ENCODE measurements at regions not wholly inside any gene's neighbourhood (a gene's known extent, or its start where the extent isn't known, plus 50 kb on each side); places are given as distances from the start of the nearest gene placed in this dataset.
"Not testable (repeated sequence)": the region's sequence is repeated elsewhere in the genome, so short reads cannot be mapped to it uniquely, and the experiment has no call there.

DNA sequence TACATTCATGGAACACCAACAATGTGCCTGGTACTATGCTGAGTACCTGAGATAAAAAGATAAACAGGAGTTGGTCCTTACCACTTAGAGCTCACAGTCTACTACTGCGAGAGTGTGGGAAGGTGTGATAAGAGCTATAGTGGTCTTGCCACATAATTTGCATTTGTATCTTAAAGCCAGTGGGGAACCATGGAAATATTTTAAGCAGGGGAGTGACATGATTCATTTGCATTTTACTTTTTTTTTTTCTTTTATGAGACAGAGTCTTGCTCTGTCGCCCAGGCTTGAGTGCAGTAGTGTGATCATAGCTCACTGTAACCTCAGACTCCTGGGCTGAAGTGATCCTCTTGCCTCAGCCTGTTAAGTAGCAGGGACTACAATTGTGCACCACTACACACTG is 53.6 kb downstream of the SRGAP2 start:
- H3K4me2 ChIP-seq (ENCODE audit: low read depth, low read length); H3K4me3 ChIP-seq (replicated peaks in 1 of 3; ENCODE audit: insufficient read depth in 1 of 3, low read depth in 2 of 3, low read length in 3 of 3); intact Hi-C loops (cut with micrococcal nuclease; ENCODE audit: unreplicated experiment); FAIRE-seq; BruUV-seq (replicated peaks); DNase-seq (ENCODE audit: low spot score); H3K9ac ChIP-seq (ENCODE audit: insufficient read depth, low read depth, low read length); H4K20me1 ChIP-seq (ENCODE audit: insufficient read depth, low read length); H3K27ac ChIP-seq (ENCODE audit: extremely low read length, insufficient read depth, low read length); H3K36me3 ChIP-seq (replicated peaks in 1 of 2; ENCODE audit: control insufficient read depth in 1 of 2, insufficient read depth in 2 of 2, low read length in 2 of 2); in situ Hi-C loops (cut with HindIII; ENCODE audit: extremely low pct_ligation_motif_present, low pct_unique_long_range_greater_than_20kb); ATAC-seq; H3K4me1 ChIP-seq (ENCODE audit: insufficient read depth, low read length); H3K9me3 ChIP-seq (ENCODE audit: low read length); H2AFZ ChIP-seq (ENCODE audit: low read length); H3K79me2 ChIP-seq (ENCODE audit: insufficient read depth, low read length); POLR2A ChIA-PET; H3K27me3 ChIP-seq (ENCODE audit: control insufficient read depth in 1 of 2, insufficient read depth in 2 of 2, low read length in 2 of 2); CTCF ChIA-PET (ENCODE audit: low intra/inter-chr PET ratio, low total read pairs): not testable (repeated sequence)
- no CpG with 5 or more reads among the region's 2 CpGs for WGBS (ENCODE audit: low lambda C conversion rate)

DNA sequence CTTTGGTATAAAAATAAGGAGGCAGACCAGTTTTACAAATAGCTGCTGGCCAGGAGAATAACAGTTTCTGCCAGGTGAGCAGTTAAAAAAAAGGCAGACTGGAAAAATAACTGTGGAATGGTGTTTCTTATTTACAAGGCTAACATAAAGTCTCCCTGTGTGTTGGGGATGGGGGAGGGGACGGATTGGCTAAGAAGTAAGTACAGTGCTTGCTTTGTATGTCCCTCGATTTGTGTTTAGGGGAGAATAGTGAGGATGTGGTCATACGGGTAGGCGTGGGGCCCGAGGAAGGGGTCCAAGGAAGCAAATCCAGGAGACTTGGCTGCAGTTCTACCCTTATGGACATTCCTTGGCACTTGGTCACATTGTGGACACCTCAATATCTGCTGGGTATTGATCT is 58.1 kb downstream of the SRGAP2 start:
- POLR2A ChIA-PET; intact Hi-C loops (cut with micrococcal nuclease; ENCODE audit: unreplicated experiment); H3K79me2 ChIP-seq (ENCODE audit: insufficient read depth, low read length); BruUV-seq (replicated peaks); H3K4me1 ChIP-seq (ENCODE audit: insufficient read depth, low read length); in situ Hi-C loops (cut with HindIII; ENCODE audit: extremely low pct_ligation_motif_present, low pct_unique_long_range_greater_than_20kb); H3K4me3 ChIP-seq (replicated peaks in 1 of 3; ENCODE audit: insufficient read depth in 1 of 3, low read depth in 2 of 3, low read length in 3 of 3); H2AFZ ChIP-seq (ENCODE audit: low read length); CTCF ChIA-PET (ENCODE audit: low intra/inter-chr PET ratio, low total read pairs); H3K27ac ChIP-seq (ENCODE audit: extremely low read length, insufficient read depth, low read length); H3K27me3 ChIP-seq (ENCODE audit: control insufficient read depth in 1 of 2, insufficient read depth in 2 of 2, low read length in 2 of 2); H4K20me1 ChIP-seq (ENCODE audit: insufficient read depth, low read length); ATAC-seq; FAIRE-seq; H3K36me3 ChIP-seq (replicated peaks in 1 of 2; ENCODE audit: control insufficient read depth in 1 of 2, insufficient read depth in 2 of 2, low read length in 2 of 2); DNase-seq (ENCODE audit: low spot score); H3K9ac ChIP-seq (ENCODE audit: insufficient read depth, low read depth, low read length); H3K9me3 ChIP-seq (ENCODE audit: low read length); H3K4me2 ChIP-seq (ENCODE audit: low read depth, low read length): not testable (repeated sequence)
- WGBS (ENCODE audit: low lambda C conversion rate): 25% methylated on average over 3 of the region's 5 CpGs
- TF ChIP-seq, protein P1, sequence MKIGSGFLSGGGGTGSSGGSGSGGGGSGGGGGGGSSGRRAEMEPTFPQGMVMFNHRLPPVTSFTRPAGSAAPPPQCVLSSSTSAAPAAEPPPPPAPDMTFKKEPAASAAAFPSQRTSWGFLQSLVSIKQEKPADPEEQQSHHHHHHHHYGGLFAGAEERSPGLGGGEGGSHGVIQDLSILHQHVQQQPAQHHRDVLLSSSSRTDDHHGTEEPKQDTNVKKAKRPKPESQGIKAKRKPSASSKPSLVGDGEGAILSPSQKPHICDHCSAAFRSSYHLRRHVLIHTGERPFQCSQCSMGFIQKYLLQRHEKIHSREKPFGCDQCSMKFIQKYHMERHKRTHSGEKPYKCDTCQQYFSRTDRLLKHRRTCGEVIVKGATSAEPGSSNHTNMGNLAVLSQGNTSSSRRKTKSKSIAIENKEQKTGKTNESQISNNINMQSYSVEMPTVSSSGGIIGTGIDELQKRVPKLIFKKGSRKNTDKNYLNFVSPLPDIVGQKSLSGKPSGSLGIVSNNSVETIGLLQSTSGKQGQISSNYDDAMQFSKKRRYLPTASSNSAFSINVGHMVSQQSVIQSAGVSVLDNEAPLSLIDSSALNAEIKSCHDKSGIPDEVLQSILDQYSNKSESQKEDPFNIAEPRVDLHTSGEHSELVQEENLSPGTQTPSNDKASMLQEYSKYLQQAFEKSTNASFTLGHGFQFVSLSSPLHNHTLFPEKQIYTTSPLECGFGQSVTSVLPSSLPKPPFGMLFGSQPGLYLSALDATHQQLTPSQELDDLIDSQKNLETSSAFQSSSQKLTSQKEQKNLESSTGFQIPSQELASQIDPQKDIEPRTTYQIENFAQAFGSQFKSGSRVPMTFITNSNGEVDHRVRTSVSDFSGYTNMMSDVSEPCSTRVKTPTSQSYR (CRISPR knock-in tag; IDR thresholded peaks at IDR 0.05; ENCODE audit: borderline replicate concordance): peak; percentile 83

DNA sequence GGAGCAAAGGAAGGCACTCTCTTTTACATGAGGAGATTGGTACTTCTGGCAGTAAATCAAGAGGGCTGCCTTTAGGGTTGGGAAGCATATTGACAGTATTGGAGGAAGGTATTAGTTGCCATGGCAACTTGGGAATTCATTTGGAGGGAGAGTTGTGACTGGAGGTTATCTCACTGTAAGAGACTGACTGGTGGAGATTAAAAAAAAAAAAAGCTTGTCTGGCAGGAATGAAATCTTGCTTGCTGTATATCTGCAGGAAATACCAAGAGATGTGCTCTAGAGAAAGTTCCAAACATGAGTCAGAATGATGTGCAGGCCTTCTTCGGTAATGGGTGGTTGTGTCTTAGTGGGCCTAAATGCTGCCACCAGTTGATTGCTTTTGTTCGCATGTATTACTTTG is 59.1 kb downstream of the SRGAP2 start:
- H3K27me3 ChIP-seq (ENCODE audit: control insufficient read depth in 1 of 2, insufficient read depth in 2 of 2, low read length in 2 of 2); POLR2A ChIA-PET; H4K20me1 ChIP-seq (ENCODE audit: insufficient read depth, low read length); ATAC-seq; H3K79me2 ChIP-seq (ENCODE audit: insufficient read depth, low read length); DNase-seq (ENCODE audit: low spot score); in situ Hi-C loops (cut with HindIII; ENCODE audit: extremely low pct_ligation_motif_present, low pct_unique_long_range_greater_than_20kb); CTCF ChIA-PET (ENCODE audit: low intra/inter-chr PET ratio, low total read pairs); H3K4me1 ChIP-seq (ENCODE audit: insufficient read depth, low read length); H3K9me3 ChIP-seq (ENCODE audit: low read length); H3K36me3 ChIP-seq (replicated peaks in 1 of 2; ENCODE audit: control insufficient read depth in 1 of 2, insufficient read depth in 2 of 2, low read length in 2 of 2); H3K27ac ChIP-seq (ENCODE audit: extremely low read length, insufficient read depth, low read length); H2AFZ ChIP-seq (ENCODE audit: low read length); H3K9ac ChIP-seq (ENCODE audit: insufficient read depth, low read depth, low read length); FAIRE-seq; intact Hi-C loops (cut with micrococcal nuclease; ENCODE audit: unreplicated experiment); H3K4me3 ChIP-seq (replicated peaks in 1 of 3; ENCODE audit: insufficient read depth in 1 of 3, low read depth in 2 of 3, low read length in 3 of 3); H3K4me2 ChIP-seq (ENCODE audit: low read depth, low read length); BruUV-seq (replicated peaks): not testable (repeated sequence)
- WGBS (ENCODE audit: low lambda C conversion rate): 100% methylated on average over 1 of the region's 2 CpGs

DNA sequence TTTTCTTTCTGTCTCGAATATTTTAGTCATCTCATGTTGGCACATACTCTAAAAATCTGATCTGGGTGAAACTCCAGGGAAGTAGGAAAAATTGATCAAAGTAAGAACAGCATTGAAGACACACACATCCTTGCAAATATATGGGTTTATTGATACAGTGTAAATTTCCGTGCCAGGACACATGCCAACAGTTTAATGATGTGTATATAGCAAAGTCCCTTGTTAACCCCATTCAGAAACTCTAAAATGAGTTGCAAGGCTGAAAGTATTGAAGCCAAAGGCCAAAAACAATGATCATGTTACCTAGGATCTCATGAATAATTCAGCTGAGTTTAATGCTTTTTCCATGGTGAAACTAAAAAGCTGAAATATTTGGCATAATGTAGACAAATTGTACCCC is 61.6 kb downstream of the SRGAP2 start:
- H4K20me1 ChIP-seq (ENCODE audit: insufficient read depth, low read length); FAIRE-seq; BruUV-seq (replicated peaks); ATAC-seq; intact Hi-C loops (cut with micrococcal nuclease; ENCODE audit: unreplicated experiment); DNase-seq (ENCODE audit: low spot score); POLR2A ChIA-PET; H3K4me1 ChIP-seq (ENCODE audit: insufficient read depth, low read length); H3K4me2 ChIP-seq (ENCODE audit: low read depth, low read length); H3K27me3 ChIP-seq (ENCODE audit: control insufficient read depth in 1 of 2, insufficient read depth in 2 of 2, low read length in 2 of 2); H3K36me3 ChIP-seq (replicated peaks in 1 of 2; ENCODE audit: control insufficient read depth in 1 of 2, insufficient read depth in 2 of 2, low read length in 2 of 2); CTCF ChIA-PET (ENCODE audit: low intra/inter-chr PET ratio, low total read pairs); H2AFZ ChIP-seq (ENCODE audit: low read length); H3K79me2 ChIP-seq (ENCODE audit: insufficient read depth, low read length); H3K9me3 ChIP-seq (ENCODE audit: low read length); H3K9ac ChIP-seq (ENCODE audit: insufficient read depth, low read depth, low read length); in situ Hi-C loops (cut with HindIII; ENCODE audit: extremely low pct_ligation_motif_present, low pct_unique_long_range_greater_than_20kb); H3K27ac ChIP-seq (ENCODE audit: extremely low read length, insufficient read depth, low read length); H3K4me3 ChIP-seq (replicated peaks in 1 of 3; ENCODE audit: insufficient read depth in 1 of 3, low read depth in 2 of 3, low read length in 3 of 3): not testable (repeated sequence)
- no CpG with 5 or more reads among the region's 2 CpGs for WGBS (ENCODE audit: low lambda C conversion rate)

All from HepG2 (cell line).